Epithelial cell of esophagus (primary cell): ENCODE measurements at regions not wholly inside any gene's neighbourhood (a gene's known extent, or its start where the extent isn't known, plus 50 kb on each side); places are given as distances from the start of the nearest gene placed in this dataset.

Experiments used
- DNase-seq: peaks from one replicate; pipeline ENCODE4 v3.0.0; 2010; ENCODE audit warnings: low read depth
- H3K4me3 ChIP-seq: 2 replicates; pipeline ENCODE4 v1.5.1; 2011; ENCODE audit warnings: mild to moderate bottlenecking, low read length, control low read depth
- TF ChIP-seq, protein P1 (sequence below): IDR thresholded peaks from 2 replicates; pipeline ENCODE4 v1.5.1; 2011; ENCODE audit warnings: low read depth, mild to moderate bottlenecking, low read length, control low read depth, inconsistent platforms; ENCODE audit not compliant: insufficient read depth; ENCODE audit errors: missing control alignments

DNA sequence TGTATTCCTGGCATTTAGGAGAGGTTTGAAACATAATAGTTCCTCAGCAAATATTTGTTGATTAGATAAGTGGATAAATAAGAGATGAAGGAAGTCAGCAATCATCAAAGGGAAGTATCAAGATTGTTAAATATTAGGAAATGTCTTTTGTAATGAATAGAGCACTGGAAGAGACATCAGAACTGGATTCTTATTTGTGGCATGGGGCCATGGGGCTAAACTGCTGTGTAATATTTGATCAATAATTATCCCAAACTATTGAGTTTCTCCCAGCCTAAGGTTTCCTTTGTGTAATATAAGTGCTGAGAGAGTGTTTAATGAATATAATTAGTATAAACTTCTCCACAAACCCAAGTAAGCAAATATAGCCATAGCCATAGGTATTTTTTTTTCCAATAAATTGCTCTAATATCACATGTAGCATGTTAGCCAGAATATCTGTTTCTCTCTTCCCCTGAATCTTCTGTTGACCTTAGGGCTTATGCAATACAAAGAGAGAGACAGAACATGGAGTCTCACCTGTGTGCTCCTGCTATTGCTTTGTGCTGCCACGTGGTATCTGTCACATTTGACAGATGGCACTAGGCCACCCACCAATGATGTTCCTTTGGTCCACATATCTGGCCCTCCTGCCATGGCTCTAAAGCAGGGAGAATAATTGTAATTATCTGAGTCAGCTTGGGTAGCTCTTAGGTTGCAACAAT, 658.7 kb downstream of the SOX5 start:
- no peak overlapping the region for H3K4me3 ChIP-seq
- no peak for DNase-seq
- TF ChIP-seq, protein P1, sequence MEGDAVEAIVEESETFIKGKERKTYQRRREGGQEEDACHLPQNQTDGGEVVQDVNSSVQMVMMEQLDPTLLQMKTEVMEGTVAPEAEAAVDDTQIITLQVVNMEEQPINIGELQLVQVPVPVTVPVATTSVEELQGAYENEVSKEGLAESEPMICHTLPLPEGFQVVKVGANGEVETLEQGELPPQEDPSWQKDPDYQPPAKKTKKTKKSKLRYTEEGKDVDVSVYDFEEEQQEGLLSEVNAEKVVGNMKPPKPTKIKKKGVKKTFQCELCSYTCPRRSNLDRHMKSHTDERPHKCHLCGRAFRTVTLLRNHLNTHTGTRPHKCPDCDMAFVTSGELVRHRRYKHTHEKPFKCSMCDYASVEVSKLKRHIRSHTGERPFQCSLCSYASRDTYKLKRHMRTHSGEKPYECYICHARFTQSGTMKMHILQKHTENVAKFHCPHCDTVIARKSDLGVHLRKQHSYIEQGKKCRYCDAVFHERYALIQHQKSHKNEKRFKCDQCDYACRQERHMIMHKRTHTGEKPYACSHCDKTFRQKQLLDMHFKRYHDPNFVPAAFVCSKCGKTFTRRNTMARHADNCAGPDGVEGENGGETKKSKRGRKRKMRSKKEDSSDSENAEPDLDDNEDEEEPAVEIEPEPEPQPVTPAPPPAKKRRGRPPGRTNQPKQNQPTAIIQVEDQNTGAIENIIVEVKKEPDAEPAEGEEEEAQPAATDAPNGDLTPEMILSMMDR = no peak

DNA sequence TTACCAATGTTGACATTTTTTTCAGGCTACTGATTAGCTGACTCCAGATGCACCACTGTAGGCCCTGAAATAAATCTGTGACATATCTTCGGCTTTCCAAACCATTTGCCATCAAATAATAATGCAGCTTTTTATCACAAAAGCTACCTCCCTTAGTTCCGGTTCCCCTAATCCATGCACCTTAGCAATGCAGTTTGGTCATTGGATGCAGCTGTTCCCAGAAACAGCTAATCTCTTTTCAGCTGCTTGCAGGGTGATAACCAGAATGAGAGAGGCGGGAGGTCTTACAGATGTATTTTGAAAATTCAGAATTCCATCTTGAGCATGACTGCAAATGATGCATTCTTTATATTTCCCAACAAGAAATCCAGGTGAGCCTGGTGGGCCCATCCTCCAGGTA, 646.2 kb downstream of the SOX5 start:
- TF ChIP-seq, protein P1 = no peak
- H3K4me3 ChIP-seq = no peak overlapping the region

DNA sequence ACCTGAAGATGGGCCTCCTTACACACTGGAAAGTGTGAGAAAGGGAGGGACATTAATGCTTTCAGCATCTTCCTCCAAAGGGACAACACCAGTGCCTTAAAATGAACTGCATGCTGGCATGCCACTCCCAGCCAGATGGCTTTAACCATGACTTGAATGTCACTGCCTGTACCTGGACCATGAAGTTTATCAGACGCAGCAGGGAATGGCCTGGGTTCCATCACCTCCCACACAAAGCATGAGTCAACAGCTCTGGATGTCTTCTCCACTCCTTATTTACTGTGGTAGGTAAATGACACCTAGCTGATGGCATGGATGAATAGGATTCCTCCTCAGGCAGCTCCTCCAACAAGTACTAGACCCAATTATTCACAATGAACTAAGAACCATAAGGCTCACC, 645.6 kb downstream of the SOX5 start:
- DNase-seq = no peak
- TF ChIP-seq, protein P1 = no peak
- H3K4me3 ChIP-seq = no peak overlapping the region

More for the DNA sequence above, 646.2 kb downstream of the SOX5 start:
- no peak for DNase-seq

DNA sequence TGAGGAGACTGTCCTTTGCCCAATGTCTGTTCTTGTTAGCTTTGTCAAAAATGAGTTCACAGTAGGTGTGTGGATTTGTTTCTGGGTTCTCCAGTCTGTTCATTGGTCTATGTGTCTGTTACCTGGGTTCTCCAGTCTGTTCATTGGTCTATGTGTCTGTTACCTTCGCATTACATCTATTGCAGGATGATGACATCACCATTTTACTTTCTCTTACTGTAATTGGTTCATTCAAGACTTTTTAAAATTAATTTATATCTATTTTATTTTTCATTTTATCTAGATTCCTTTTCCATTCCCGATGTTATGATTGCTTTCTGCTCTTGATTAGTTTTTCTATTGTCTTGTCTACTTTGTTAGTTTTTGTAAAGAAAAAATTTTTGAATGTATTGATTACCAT, 615.5 kb downstream of the SOX5 start:
- TF ChIP-seq, protein P1 = no peak
- H3K4me3 ChIP-seq = no peak overlapping the region
- no peak for DNase-seq

DNA sequence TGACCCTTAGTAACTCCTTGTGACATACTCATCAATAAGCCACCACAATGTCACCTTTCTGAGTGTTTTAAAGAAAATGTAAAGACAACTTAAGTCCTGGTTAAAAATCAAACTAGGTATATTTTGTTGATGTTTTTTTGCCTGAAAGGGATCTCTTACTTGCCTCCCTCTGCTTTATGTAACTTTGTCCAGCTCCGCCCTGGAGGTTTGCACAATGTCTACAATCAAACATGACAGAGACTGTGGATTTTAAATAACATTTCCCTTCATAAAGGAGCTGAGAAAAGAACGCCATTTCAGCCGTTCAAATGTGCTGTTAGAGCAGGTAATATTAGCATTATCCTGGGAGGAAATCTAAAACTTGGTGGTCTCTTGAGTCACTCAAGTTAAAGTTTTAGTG, 613.9 kb downstream of the SOX5 start:
- DNase-seq = no peak
- H3K4me3 ChIP-seq = no peak overlapping the region
- TF ChIP-seq, protein P1 = no peak

DNA sequence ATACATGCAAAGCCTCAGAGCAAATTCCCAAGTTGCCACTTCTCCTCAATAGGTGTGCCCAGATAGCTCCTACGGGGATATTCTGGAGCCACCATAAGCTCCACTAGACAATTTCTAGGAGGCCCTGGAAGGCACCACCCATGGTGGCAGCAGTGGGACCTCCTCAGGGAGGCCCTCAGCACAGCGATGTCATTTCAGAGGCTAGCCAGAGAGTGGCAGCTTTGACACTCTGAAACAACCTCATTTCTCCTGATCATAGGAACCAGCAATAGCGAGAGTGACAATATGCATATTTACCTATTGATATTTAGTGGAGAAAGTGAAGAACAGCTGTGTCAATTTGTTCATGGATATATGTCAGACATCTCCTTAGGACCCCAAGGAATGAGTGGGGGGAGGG, 612.3 kb downstream of the SOX5 start:
- TF ChIP-seq, protein P1 = no peak
- no peak for DNase-seq
- H3K4me3 ChIP-seq = no peak overlapping the region

DNA sequence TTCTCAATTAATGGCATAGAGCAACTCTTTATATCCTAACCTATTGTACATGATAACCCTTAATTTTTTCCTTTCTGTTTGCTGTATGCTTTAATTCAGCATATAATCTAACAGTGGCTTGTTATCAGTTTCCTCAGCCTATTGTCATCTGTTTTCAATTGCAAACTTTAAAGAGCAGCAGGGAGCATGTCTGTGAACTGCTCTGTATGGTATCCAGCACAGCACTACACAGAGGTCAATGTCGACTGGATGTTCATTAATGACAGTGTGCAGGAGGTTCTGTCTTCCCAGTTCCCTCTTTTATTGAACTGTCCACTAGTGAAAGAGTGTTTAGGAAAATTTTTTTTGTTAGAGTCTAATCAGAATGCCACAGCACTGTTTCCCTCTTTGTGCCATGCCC, 609.1 kb downstream of the SOX5 start:
- no peak overlapping the region for H3K4me3 ChIP-seq
- DNase-seq = no peak
- TF ChIP-seq, protein P1 = no peak
